ENCODE measurements at regions not wholly inside any gene's neighbourhood (a gene's known extent, or its start where the extent isn't known, plus 50 kb on each side); places are given as distances from the start of the nearest gene placed in this dataset.
"Not testable (repeated sequence)": the region's sequence is repeated elsewhere in the genome, so short reads cannot be mapped to it uniquely, and the experiment has no call there.

DNA sequence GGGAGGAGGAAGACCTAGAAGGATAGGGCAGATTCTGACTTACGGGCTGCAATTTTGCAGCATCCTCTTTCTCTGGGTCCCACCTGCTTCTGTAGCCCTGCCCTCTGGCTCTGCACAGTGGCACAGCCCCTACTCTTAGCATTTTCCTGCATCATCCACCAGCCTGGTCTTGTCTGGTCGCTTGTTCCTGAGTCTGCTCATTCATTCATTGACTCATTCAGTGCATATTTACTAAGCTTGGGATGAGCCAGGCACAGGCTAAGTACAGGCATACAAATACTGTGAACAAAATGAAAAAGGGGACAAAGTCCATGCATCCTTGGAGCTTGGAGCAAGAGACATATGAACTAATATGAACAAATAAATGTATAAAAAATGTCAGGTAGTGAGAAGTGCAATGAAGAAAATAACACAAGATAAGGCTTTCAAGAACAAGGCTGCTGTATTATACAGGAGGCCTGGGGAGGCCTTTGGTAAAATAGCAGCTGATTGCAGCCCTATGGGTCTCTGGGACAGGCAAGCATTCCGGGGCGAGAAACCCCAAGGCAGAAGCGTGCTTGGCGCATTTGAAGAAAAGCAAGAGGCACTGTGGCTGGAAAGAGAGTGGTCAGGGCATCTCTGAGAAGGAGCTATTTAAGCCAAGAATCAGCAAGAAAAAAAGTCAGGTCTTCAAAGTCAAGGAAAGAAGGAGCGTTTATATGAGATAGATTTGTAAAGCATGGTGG is 108.0 kb upstream of the ALX4 start:
- DNase-seq (ENCODE audit: low read depth in 2 of 2): no peak

DNA sequence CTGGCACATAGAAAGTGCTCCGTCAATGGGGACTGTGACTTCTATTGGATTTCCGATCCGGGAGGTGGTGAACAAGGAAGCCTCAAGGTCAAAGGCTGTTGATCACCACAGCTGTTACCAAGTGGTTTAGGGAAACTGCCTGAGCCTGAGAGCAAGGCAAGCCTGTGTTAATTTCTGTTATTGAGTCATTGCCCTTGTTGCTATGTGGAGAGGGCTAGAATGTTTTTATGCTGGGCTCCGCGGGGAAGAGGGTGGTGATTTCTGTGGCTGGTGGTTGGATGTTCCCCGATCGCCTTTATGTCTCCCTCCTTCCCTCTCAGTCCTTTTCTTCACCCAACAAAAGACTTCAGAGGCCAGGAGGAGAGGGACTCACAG is 108.5 kb upstream of the ALX4 start:
- no peak for DNase-seq (ENCODE audit: low read depth in 2 of 2)

- DNase-seq (ENCODE audit: low read depth in 2 of 2): no peak
These were observed 111.2 kb upstream of the ALX4 start for GRCh38 chr11:44421090-44421675.

- DNase-seq (ENCODE audit: low read depth in 2 of 2): no peak
These were observed 113.3 kb upstream of the ALX4 start for GRCh38 chr11:44423289-44423688.

GRCh38 chr11:44424841-44425240 is 114.9 kb upstream of the ALX4 start:
- no peak for DNase-seq (ENCODE audit: low read depth in 2 of 2)

DNA sequence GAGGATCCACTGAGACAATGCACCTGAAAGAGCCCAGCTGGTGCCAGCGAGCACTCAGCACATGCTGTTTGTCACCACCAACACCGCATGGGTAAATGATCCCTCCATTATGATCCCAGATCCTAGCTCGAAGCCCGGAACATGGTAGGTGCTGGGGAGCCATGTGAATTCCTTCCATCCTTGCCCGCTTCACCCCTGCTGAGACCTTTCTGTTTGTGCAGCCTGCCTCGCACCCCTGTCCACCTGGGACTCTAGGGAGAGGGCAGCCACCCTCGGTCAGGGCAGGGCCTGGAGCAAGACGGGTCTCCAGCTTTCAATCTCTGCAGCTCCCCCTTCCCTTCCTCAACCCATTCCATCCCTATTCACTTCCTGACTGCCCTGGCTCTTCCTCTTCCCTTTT is 116.2 kb upstream of the ALX4 start:
- DNase-seq (ENCODE audit: low read depth in 2 of 2): no peak

DNA sequence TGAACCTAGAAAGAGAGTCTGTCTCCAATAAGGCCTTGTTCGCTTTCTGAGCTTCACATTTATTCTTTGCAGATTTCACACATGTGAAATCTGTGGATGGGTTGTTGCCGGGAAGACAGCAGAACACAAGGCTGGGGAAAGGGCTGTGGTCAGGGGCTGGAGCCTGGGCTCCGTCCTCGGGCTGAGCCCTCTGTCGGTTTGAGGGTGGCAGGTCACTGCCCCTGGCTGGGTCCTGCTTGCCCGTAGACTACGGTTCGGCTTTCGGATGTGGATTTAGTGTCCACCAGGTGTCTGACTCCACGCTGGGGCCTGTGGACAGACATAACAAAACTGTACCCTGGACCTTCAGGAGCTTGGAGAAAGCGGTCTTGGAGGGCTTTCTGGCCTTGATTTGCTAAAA is 117.0 kb upstream of the ALX4 start:
- no peak for DNase-seq (ENCODE audit: low read depth in 2 of 2)

DNA sequence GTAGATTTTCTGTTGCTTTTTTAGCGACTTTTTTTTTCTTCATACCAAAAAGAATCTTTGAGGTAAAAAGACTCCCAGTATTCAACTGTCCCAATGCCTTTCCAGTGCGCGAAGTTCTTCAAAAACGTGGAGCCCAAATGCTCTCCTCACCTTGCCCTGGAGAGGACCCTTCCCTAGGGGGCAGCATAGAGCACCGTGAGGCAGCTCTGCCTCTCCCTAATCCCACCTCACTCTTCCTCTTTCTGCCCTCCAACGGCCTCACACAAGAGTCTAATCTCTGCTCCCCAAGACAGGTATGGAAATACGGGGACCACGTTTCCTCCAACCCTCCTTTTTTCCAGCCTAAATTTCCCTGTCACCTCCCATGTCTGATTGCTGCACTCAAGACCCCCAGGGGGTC is 117.5 kb upstream of the ALX4 start:
- DNase-seq (ENCODE audit: low read depth in 2 of 2): peak; percentile 2 to 17

- DNase-seq (ENCODE audit: low read depth in 2 of 2): no peak
These were observed 120.2 kb upstream of the ALX4 start for GRCh38 chr11:44430140-44430539.

DNA sequence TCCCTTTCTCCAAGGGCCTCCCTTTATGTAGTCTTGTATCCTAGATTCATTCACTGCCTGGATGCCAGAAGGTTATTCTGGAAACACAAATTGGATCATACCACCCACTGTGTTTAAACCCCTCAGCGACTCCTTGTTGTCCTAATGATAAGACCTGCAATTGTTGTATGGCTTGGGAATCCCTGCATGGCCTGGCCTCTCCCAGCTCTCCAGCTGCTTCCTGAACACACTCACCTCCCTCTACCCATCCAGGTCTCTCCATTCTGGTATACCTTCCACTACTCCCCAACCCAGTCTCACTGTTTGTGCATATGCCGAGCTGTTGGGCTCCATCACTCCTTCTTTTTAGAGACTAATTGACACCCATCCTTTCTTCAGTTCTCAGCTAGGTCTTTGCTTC is 124.3 kb upstream of the ALX4 start:
- no peak for DNase-seq (ENCODE audit: low read depth in 2 of 2)

GRCh38 chr11:44437122-44437521 is 127.2 kb upstream of the ALX4 start:
- DNase-seq (ENCODE audit: low read depth in 2 of 2): no peak

DNA sequence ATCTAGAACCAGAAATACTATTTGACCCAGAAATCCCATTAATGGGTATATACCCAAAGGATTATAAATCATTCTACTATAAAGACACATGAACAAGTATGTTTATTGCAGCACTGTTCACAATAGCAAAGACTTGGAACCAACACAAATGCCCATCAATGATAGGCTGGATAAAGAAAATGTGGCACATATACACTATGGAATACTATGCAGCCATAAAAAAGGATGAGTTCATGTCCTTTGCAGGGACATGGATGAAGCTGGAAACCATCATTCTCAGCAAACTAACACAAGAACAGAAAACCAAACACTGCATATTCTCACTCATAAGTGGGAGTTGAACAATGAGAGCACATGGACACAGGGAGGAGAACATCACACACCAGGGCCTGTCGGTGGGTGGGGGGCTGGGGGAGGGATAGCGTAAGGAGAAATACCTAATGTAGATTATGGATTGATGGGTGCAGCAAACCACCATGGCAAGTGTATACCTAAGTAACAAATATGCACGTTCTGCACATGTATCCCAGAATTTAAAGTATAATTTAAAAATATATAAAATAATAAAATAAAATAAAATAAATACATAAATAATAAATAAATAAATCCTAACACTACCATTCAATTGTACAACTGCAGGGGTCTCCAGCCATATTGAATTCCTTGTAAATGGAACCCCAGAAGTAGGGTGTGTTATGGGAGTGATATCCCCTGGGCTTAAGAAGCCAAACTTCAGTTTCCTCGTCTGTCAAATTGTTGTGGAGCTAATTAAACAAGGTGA is 122.4 kb upstream of the CD82 start:
- DNase-seq (ENCODE audit: low read depth in 2 of 2): not testable (repeated sequence)

GRCh38 chr11:44443836-44444769 is 121.4 kb upstream of the CD82 start:
- no peak for DNase-seq (ENCODE audit: low read depth in 2 of 2)

- DNase-seq (ENCODE audit: low read depth in 2 of 2): no peak
These were observed 120.6 kb upstream of the CD82 start for GRCh38 chr11:44444770-44445321.

GRCh38 chr11:44445500-44446365 is 119.7 kb upstream of the CD82 start:
- no peak for DNase-seq (ENCODE audit: low read depth in 2 of 2)

DNA sequence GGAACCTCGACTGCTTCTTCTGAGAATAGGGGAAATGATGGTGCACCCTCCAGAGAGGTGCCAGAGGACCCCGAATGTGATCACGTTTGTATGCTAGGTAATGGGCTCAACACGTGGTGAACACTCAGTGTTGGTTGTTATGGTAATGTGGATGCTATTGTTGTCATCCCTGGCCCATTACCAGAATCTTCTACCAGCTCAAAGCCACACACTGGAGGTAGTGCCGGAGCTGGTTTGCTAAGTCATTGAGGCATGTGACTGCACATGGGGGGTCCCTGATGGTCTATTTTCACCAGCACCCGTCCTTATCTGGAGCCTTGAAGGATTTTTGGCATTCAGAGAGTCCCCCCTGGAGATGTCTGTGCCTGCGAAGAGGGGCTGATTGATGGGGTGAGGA is 119.1 kb upstream of the CD82 start:
- no peak for DNase-seq (ENCODE audit: low read depth in 2 of 2)

DNA sequence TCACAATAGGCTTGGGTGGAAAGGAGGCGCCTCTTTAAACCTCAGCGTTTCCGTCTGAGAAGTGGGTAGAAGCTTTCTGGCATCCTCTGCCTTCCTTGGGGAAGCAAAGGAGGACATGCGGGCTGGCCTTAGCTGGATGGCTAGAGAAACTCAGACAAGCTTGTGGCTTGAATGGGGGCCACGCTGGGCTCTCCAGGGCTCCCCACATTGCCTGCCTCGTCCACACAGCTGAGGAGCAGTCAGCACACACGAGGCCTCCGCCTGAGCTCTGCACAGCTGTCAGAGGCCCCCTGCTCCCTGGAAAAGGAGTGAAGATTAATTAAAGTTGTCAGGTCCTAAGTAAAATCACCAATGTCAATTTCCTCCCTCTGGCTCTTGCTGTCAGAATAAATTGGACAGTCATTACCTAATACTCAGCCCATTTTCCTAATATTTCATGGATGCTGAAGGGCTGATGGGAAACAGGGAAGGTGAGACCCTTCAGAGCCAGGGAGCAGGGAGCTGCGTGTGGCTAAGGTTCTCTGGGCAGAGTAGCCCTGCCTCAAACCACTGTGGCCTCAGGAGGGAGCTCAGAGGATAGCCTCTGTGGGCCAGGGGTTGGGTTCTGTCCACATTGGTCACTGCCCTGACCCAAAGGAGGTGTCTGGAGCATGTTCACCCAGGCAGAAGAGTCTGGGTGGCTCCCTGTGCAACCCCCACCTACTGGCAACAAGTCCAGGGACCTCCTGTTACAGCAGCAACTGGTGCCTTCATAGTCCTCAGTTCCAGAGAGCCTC is 118.3 kb upstream of the CD82 start:
- no peak for DNase-seq (ENCODE audit: low read depth in 2 of 2)

GRCh38 chr11:44450295-44450932 is 115.0 kb upstream of the CD82 start:
- DNase-seq (ENCODE audit: low read depth in 2 of 2): no peak

GRCh38 chr11:44451706-44452105 is 113.8 kb upstream of the CD82 start:
- no peak for DNase-seq (ENCODE audit: low read depth in 2 of 2)
